Lower lobe of right lung (tissue), 2 donors: ENCODE measurements at regions not wholly inside any gene's neighbourhood (a gene's known extent, or its start where the extent isn't known, plus 50 kb on each side); places are given as distances from the start of the nearest gene placed in this dataset.

Experiments
- ATAC-seq, 2 donors: fragments of 200-7000 bp; cut with Tn5 transposase; one replicate each; pipeline ENCODE4 v1.9.1; 2020 to 2022; ENCODE audit warnings: mild to moderate bottlenecking in 2 of 2, moderate library complexity in 2 of 2
- DNase-seq: peaks from one replicate; pipeline ENCODE4 v3.0.0-alpha.2; 2020
- H3K27ac ChIP-seq: fragments of 200-600 bp; one replicate; pipeline ENCODE4 v1.8.0; 2022
- H3K27me3 ChIP-seq: fragments of 200-600 bp; one replicate; pipeline ENCODE4 v1.8.0; 2022; ENCODE audit warnings: low read depth
- H3K36me3 ChIP-seq: fragments of 200-600 bp; one replicate; pipeline ENCODE4 v1.8.0; 2022; ENCODE audit warnings: mild to moderate bottlenecking
- H3K4me1 ChIP-seq: fragments of 200-600 bp; one replicate; pipeline ENCODE4 v1.8.0; 2022
- H3K4me3 ChIP-seq: fragments of 200-600 bp; one replicate; pipeline ENCODE4 v1.8.0; 2022; ENCODE audit warnings: mild to moderate bottlenecking
- H3K9me3 ChIP-seq: fragments of 200-600 bp; one replicate; pipeline ENCODE4 v1.8.0; 2022
- CTCF ChIP-seq: fragments of 200-600 bp; IDR thresholded peaks from one replicate; pipeline ENCODE4 v1.8.0; 2022; ENCODE audit warnings: antibody characterized with exemption, mild to moderate bottlenecking
- intact Hi-C: fragments of 100-400 bp; cut with DNase I; formaldehyde crosslinking; loops from one replicate; pipeline ENCODE4 v1.11.0; 2022
- donor health status: DM: no; HTN: yes; CAD: no; lungs with severe emphysema.

DNA sequence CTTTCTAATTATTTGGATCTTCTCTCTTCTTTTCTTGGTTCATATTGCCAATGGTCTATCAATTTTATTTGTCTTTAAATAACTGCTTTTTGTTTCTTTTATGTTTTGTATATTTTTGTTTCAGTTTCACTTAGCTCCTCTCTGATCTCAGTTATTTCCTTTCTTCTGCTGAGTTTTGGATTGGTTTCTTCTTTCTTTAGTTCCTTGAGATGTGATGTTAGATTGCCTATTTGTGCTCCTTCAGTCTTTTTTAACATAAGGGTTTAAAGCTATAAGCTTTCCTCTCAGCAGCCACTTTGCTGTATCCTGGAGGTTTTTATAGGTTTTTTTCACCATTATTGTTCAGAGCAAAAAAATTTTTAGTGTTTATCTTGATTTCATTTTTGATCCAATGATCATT is 351.6 kb downstream of the KDM5D start:
- Histone ChIP-seq H3K27me3 (no peaks in the 10 kb centered on the region), H3K4me3 (no peak overlapping the region), H3K27ac (no peak overlapping the region), H3K4me1 (no peaks in the 10 kb centered on the region), H3K9me3 (no peaks in the 10 kb centered on the region), H3K36me3 (no peaks in the 10 kb centered on the region)
- intact Hi-C loops = no loop called here
- ATAC-seq (no peak), DNase-seq (no peak)
- TF ChIP-seq CTCF = no peak

DNA sequence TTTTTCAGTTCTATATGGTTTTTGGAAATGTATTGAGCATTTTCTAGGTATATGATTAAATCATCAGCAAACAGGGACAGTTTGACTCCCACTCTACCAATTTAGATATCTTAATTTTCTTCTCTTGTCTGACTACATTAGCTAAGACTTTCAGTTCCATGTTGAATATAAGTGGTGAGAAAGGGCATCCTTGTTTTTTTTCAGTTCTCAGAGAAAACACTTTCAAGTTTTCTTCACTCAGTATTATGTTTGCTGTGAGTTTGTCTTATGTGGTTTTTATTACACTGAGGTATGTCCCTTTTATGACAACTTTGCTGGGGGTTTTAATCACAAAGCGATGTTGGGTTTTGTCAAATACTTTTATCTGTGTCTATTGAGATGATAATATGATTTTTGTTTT is 352.6 kb downstream of the KDM5D start:
- Histone ChIP-seq H3K4me1 (no peaks in the 10 kb centered on the region), H3K9me3 (no peaks in the 10 kb centered on the region), H3K4me3 (no peak overlapping the region), H3K27ac (no peak overlapping the region), H3K27me3 (no peaks in the 10 kb centered on the region), H3K36me3 (no peaks in the 10 kb centered on the region)
- TF ChIP-seq CTCF = no peak
- intact Hi-C loops = no loop called here
- no peak for ATAC-seq
- DNase-seq = no peak

- DNase-seq = no peak
- no peaks in the 10 kb centered on the region for H3K27me3 ChIP-seq
- H3K9me3 ChIP-seq = no peaks in the 10 kb centered on the region
- H3K27ac ChIP-seq = no peak overlapping the region
- H3K36me3 ChIP-seq = no peaks in the 10 kb centered on the region
- no peak for TF ChIP-seq CTCF
- ATAC-seq = no peak
- H3K4me3 ChIP-seq = no peak overlapping the region
- intact Hi-C loops = no loop called here
- no peaks in the 10 kb centered on the region for H3K4me1 ChIP-seq
Observed at GRCh38 chrY:19365321-19365720, 379.2 kb downstream of the KDM5D start.

DNA sequence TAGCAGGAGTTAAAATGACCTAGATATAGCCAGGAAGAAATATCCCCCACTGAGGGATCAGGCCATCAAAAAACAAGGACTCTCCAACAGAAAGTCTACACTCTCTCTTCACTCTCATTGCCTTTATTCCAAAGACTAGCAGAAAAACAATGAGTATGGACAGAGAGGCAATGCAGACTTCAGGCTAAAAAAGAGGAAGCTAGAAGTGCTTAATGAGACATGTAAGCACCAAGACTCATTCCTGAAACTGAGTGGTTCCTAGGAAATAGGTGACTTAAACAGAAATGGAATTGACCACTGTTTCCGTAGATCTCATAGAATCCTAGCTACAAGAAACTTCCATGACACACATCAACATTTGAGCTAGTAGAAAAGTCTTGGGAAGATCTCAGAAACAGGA is 387.3 kb downstream of the KDM5D start:
- DNase-seq (no peak), ATAC-seq (no peak)
- H3K27ac ChIP-seq = no peak overlapping the region
- no peaks in the 10 kb centered on the region for H3K36me3 ChIP-seq
- intact Hi-C loops = no loop called here
- no peaks in the 10 kb centered on the region for H3K9me3 ChIP-seq
- no peaks in the 10 kb centered on the region for H3K4me1 ChIP-seq
- no peak overlapping the region for H3K4me3 ChIP-seq
- no peaks in the 10 kb centered on the region for H3K27me3 ChIP-seq
- TF ChIP-seq CTCF = no peak

DNA sequence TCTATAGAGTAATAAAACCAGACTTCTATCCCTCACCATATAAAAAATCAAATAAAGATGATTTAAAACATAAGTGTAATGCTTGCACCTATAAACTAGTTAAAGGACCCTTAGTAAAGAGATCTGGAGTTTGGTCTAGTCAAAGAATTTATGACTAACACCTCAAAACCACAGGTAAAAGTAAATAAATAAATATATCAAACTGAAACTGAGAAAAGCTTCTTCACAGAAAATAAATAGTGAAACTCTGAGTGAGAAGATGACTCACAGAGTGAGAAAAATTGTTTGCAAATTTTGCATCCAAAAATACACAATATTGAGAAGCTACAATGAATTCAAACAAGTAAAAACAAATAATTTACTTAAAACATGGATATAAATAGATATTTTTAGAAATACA is 387.8 kb downstream of the KDM5D start:
- no peaks in the 10 kb centered on the region for H3K9me3 ChIP-seq
- no peaks in the 10 kb centered on the region for H3K27me3 ChIP-seq
- no peak for TF ChIP-seq CTCF
- DNase-seq = no peak
- no peak for ATAC-seq
- no peak overlapping the region for H3K27ac ChIP-seq
- no peaks in the 10 kb centered on the region for H3K36me3 ChIP-seq
- no peak overlapping the region for H3K4me3 ChIP-seq
- intact Hi-C loops = no loop called here
- no peaks in the 10 kb centered on the region for H3K4me1 ChIP-seq

- Histone ChIP-seq H3K36me3 (no peaks in the 10 kb centered on the region), H3K27ac (no peak overlapping the region), H3K4me1 (no peaks in the 10 kb centered on the region), H3K9me3 (no peaks in the 10 kb centered on the region), H3K27me3 (no peaks in the 10 kb centered on the region), H3K4me3 (no peak overlapping the region)
- DNase-seq (no peak), ATAC-seq (no peak)
- no peak for TF ChIP-seq CTCF
- intact Hi-C loops = no loop called here
Observed at GRCh38 chrY:19354857-19355173, 389.7 kb downstream of the KDM5D start.
